SH-SY5Y (cell line): ENCODE measurements at regions not wholly inside any gene's neighbourhood (a gene's known extent, or its start where the extent isn't known, plus 50 kb on each side); places are given as distances from the start of the nearest gene placed in this dataset.

Source experiments
- GATA2 ChIP-seq: IDR thresholded peaks from 2 replicates; pipeline ENCODE4 v1.6.1; 2011; ENCODE audit warnings: mild to moderate bottlenecking, low read depth, low read length
- GATA3 ChIP-seq: IDR thresholded peaks from 2 replicates; pipeline ENCODE4 v1.6.1; 2011; ENCODE audit warnings: low read depth, mild to moderate bottlenecking, low read length, moderate library complexity

DNA sequence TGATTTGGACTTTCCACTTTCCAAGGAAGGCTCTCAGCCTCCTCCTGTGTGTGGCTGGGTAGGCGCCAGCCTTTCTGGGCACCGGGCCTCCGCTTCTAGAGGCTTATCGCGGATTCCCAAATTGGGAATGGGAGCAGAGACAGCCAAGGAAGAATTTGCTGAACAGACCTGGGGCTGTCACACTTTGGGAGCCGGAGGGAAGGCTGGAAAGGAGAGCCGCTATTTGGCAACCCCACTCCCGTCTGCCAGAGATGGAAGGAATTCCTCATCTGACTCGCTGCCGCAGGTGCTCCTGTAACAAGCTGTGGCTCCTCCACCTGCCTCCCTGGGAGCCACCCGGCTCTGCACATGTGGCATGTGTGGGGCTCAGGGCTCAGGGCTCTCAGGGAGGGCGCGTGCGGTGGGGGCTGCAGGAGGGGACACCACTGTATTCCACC lies 50.8 kb upstream of the ECHDC3 start:
- no peak for TF ChIP-seq GATA2
- TF ChIP-seq GATA3: no peak

DNA sequence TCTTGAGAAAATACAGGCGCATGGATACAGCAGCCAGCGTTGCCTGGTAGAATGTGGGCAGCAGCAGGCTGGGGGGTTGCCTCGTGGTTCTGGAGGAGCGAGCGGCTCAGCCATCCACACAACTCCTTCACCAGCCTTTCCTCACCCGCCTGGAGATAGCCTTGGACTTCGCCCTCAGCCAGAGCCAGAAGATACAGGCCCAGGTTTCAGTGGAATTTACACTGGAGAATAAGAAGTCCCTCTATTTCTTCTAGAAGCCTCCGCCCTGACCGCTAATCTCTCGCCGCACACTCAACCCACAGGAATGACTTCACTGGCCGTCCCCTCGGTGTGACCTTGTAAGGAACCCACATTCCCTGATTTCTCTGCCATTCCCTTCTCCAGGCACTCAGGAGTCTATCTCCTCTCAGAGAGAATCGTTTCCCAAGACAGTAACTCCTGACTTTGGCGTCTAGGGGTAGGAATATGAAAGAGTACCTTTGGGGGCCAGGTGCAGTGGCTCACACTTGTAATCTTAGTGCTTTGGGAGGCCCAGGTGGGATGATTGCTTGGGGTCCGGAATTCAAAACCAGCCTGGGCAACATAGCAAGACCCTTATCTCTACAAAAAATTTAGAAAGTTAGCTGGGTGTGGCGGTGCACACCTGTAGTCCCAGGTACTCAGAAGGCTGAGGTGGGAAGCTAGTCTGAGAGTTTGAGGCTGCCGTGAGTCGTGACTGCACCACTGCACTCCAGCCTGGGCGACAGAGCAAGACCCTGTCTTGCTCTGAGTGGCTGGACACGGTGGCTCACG lies 52.0 kb upstream of the ECHDC3 start:
- TF ChIP-seq GATA3: no peak
- no peak for TF ChIP-seq GATA2

DNA sequence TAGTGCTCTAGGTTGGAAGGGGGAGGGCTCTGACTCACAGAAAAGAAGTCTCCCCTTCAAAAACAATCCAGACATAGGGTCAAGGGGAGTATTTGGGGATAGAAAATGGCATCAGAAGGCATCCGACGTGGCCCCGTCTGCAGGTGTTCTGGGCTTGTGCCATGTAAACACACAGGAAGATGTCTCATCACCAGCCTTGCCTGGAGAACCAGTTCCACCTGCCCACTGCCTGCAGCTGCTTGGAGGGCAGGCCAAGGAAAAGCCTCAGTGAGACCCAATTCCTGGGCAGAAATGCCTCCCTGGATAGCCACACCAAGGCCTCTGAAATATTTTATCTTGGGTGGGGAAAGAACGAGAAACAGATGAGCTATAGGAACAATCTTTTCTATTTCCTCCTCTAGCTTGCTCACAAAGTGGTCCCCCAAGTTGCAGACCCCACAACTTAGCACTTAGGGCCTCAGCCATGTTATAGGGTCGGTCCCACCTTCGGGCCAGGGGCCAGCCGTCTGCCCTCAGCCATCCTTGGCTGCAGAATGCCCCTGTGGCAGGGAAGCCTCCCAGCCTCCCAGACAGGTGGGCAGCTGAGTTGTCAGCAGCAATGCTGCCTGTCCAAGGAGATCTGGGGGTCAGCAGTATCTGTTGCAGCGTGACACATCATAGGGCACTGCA lies 54.3 kb upstream of the ECHDC3 start:
- no peak for TF ChIP-seq GATA3
- TF ChIP-seq GATA2: no peak

DNA sequence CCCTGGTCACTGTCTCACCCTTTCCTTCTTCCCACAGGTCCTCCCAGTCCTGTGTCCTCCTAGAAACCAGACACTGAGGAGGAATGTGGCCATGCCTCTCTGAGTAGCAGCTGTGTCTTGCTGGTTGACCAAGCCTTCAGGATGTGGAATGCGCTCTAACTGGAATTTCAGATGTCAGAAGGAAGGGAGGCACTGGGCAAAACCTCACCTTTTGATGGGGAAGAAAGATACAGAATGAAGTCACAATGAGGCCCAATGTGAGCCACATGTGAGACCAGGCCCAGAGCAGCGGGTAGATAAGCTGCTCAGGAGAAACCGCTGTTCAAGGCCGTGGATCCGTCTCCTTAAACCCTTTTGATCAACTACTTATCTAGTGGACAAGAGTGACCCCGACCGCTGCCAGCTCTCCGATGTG lies 54.8 kb upstream of the ECHDC3 start:
- no peak for TF ChIP-seq GATA2
- no peak for TF ChIP-seq GATA3

DNA sequence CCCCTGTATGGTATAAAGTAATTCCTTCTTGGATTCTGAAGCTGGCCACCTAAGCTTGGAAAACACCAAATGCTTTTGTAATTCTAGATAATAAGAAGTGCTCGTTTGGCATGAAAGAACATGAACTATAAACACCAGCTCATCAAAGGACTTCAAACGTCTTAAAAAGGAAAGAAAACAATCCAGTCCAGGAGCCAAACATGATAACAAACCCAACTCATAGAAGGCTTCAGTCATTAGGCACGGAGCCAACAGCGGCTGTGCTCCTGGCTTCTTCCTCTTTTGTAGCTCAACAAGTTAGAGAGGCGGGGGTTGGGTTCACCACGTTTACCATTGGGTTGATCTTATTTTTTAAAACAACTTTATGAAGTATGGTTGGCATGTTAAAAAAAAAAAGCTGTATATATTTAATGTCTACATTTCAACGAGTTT lies 56.4 kb upstream of the ECHDC3 start:
- no peak for TF ChIP-seq GATA3
- no peak for TF ChIP-seq GATA2

DNA sequence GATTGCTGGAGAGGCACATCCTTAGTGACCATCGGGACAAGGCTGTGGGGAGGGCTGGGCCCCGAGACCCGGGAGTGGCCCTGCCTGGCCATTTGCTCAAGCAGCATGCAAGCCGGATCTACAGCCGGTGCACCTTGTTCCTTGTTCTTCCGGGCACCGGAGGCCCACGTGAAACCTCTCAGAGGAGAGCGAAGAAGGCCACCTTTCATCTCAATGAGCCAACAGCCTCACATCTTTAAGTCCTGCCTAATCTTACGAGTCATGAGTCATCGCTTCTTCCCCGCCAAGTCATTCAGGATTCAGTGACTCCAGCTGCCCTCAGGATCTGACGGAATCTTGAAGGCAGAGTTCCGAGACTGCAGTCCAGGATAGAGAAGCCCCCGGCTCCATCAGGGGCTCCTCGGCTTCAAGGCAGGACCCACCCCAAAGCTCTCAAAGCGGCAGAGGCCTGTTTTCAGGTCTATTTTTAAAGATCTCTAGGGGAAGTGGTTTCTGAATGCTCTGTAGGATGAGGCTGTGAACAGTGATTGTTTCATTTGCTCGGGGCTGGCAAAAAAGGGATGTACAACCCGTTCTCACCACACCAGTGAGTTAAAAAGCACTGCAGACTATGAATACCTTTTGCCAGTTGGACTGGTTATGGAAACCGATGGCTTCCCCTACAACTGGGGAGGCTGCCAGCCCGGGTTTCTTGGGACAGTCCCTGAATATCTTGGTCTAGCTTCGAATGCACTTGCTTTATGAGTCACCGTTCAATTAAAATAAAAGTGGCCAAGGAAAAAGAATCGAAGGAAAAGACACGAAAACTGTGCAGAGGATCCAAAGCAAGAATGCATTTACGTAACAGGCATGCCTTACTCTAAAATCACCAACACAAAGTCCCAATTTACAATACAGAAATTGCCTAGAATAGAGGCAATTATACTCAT lies 57.2 kb upstream of the ECHDC3 start:
- TF ChIP-seq GATA2: no peak
- no peak for TF ChIP-seq GATA3

DNA sequence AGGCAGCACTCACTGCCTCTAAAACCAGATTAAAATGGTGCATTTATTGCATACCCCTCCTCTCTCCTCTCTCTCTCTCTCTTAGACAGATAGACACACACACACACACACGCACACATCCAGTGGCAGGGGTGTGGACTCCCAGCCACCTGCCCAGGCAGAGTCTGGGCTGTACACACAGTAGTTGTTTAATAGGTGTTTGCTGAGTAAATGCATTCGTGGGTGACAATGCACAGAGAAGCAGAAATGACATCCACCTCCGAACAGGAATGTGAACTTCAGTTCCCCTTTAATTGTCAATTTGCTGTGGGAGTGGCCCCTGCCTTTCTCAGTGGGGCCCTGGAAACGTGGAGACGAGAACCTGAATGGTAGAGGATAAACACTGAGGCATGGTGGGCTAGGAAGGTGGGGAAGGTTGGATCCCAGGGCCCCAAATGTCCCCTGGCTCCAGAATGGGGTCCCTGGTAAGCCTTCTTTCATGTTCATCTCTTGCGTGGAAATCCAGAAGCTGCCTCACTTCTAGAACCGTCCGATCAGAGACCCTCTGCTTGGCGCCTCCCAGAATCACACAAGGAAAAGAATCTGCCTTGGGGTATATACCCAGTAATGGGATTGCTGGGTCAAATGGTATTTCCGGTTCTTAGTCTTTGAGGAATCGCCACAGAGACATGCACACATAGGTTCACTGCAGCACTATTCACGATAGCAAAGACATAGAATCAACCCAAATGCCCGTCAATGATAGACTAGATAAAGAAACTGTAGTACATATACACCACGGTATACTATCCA lies 58.5 kb upstream of the ECHDC3 start:
- no peak for TF ChIP-seq GATA2
- TF ChIP-seq GATA3: no peak

DNA sequence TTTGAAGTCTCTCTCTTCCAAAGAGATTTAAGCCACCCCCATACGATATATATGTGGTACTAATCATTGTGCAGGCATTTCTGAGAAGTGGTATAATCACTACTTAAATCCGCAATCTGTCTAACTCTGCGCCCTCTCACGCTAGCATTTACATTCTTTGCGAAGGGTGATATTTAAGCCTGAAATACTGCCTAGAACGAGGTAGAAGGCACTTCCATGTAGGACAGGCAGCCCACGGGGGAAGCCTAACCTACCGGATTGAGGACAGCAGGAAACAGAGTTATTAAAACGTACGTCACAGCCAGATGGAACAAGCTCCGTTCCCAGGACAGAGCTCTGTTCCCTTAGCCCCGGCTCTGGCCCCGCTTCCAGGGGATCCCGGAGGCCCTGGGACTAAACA lies 59.3 kb upstream of the ECHDC3 start:
- TF ChIP-seq GATA3 (no peak), GATA2 (no peak)

DNA sequence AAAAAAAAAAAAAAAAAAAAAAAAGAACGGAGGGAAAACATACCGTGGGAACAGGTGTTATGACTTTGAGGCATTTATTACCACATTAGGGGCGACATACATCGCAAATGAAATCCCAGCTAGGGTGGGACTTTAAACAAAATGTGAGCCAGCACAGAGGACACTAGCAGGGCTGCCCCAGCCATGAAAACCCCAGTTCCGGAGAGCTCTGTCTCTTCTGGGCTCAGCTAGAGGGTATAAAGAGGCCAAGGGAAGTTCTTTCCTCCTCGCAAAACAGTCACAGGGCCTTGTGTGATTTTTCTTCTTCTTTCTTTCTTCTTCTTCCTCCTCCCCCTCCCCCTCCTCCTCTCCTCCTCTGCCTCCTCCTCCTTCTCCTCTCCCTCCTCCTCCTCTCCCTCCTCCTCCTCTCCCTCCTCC lies 59.9 kb upstream of the ECHDC3 start:
- TF ChIP-seq GATA3 (no peak), GATA2 (no peak)

DNA sequence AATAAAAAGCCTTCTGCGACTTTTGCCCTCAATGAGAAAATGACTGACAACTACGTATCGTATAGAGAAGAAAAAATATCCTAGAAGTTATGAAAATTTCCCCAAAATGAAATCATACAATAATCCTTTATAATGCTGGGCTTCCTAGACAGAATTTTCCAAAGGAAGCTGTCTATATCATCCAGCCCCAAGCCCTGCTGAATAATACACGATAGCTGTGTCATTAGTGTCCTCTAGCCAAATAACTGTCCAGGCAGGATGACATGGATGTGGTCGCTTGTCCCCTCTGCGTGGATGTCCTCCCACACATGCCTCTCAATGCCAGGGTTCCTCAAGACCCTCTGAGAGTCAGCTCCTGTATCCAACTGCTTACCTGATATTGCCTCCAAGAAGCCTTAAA lies 61.7 kb upstream of the ECHDC3 start:
- TF ChIP-seq GATA3: no peak
- TF ChIP-seq GATA2: no peak

DNA sequence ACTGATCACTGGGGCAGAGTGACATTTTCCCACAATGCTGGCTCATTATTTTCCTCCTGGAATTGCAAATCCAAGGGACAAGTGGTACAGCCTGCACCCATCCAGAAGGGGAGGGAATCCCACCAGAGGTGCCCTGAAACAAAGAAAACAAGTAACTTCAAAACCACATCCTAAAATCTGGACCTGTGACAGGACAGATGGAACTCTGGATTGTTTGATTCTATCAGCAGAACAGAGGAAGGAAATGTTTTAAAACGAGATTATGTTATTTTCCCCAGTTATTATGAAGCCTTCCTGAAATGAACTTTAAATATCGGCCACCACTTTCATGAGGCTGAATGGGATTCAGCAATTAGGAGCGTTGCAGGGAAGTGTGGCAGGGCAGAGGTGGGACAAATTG lies 62.2 kb upstream of the ECHDC3 start:
- no peak for TF ChIP-seq GATA2
- no peak for TF ChIP-seq GATA3

DNA sequence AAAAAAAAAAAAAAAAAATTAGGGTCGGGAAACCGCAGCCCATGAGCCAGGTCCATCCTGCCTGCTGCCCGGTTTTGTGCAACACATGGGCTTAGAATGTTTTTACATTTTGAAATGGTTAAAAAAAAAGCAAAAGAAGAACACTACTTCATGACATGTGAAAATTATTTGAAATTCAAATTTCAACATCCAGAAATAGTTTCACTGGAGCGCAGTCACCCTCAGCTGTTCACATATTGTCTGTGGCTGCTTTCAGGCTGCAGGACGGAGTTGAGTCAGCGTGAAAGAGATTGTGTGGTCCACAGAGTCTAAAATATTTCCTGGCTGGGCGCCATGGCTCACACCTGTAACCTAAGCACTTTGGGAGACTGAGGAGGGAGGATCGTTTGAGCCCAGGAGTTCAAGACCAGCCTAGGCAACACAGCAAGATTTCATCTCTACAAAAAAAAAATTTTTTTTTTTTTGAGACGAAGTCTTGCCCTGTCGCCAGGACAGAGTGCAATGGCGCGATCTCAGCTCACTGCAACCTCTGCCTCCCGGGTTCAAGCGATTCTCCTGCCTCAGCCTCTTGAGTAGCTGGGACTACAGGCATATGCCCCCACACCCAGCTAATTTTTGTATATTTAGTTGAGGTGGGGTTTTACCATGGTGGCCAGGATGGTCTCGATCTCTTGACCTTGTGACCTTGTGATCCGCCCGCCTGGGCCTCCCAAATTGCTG lies 63.9 kb upstream of the ECHDC3 start:
- TF ChIP-seq GATA2: no peak
- TF ChIP-seq GATA3: no peak

DNA sequence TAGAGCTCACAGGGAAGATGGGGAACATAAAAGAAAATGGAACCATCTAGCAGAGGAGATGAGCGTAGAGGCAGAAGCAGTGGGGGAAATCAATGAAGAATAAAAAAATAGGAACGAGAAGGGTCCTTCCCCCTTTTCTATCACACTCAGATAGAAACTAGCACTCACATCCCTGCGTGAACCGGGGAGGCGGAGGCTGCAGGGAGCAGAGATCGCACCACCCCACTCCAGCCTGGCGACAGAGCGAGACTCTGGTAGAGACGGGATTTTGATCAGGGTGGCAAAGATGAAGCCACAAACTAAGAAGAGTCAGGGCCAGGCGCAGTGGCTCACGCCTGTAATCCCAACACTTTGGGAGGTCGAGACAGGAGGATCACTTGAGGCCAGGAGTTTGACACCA lies 64.7 kb upstream of the ECHDC3 start:
- TF ChIP-seq GATA2 (no peak), GATA3 (no peak)
